GM19463 (cell line): ENCODE measurements at regions not wholly inside any gene's neighbourhood (a gene's known extent, or its start where the extent isn't known, plus 50 kb on each side); places are given as distances from the start of the nearest gene placed in this dataset.
"Not testable (repeated sequence)": the region's sequence is repeated elsewhere in the genome, so short reads cannot be mapped to it uniquely, and the experiment has no call there.

ENCODE experiments used
- ATAC-seq: cut with Tn5 transposase; IDR thresholded peaks from one replicate; pipeline ENCODE4 v1.9.1; 2021; ENCODE audit warnings: mild to moderate bottlenecking, moderate library complexity; ENCODE audit not compliant: unreplicated experiment

- no peak for ATAC-seq
Observed at GRCh38 chr14:51341338-51341737, 101.3 kb downstream of the TMX1 start.

DNA sequence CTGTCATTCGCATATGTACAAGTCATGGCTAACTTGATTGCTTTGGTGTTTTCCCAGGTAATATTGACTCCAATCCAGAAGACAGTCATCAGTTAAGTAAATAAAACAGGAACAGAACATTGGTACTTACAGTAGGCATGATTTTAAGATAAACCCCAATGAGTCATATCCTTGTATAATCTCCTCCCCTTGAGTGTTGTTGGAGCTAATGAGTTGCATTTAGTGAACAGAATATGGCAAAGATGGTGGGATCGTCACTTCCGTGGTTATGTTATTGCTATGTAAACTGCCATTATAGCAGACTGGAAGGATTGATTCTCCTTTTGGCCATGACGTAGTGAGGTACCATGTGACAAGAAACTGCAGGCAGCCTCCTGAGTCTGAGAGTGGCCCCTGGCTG, 102.2 kb downstream of the TMX1 start:
- ATAC-seq, result no peak

- no peak for ATAC-seq
Observed at GRCh38 chr14:51351997-51352396, 112.0 kb downstream of the TMX1 start.

- ATAC-seq, result no peak
Observed at GRCh38 chr14:51353901-51354300, 113.9 kb downstream of the TMX1 start.

- no peak for ATAC-seq
Observed at GRCh38 chr14:51354846-51355245, 114.8 kb downstream of the TMX1 start.

DNA sequence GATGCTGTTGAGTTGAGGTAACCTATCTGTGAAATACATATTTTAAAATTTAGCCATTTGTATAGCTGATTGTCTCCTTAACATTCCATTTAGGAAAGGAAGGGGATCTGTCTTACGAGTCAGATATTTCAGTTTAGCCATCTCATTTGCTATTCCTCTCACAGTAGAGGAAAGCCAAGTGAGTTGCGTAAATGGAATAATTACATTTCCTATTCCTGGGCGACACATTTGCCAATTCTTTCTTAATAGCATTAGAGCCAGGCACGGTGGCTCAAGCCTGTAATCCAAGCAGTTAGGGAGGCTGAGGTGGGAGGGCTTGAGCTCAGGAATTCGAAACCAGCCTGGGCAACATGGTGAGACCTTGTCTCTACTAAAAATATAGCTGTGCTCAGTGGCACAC, 116.3 kb downstream of the TMX1 start:
- no peak for ATAC-seq

DNA sequence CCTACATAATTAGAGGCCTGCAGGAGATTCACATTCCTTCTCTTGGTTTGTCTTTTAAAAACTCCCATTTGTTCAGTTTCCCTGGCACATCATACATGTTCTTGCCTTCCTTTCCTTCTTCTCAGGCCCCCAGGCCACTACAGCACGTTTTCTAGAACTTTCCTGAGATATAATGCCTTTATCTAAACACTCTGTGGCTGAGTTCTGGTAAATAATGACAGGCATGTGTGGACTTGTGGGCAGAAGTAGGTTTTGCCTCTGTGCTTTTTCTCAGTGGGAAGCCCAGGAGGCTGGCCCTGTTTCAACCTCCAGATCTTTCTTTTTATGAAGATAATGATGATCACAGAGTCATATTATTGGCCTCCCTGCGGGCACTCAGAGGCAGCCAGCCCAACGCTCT, 117.2 kb downstream of the TMX1 start:
- ATAC-seq, result no peak

- ATAC-seq, result no peak
Observed at GRCh38 chr14:51360592-51360991, 120.5 kb downstream of the TMX1 start.

DNA sequence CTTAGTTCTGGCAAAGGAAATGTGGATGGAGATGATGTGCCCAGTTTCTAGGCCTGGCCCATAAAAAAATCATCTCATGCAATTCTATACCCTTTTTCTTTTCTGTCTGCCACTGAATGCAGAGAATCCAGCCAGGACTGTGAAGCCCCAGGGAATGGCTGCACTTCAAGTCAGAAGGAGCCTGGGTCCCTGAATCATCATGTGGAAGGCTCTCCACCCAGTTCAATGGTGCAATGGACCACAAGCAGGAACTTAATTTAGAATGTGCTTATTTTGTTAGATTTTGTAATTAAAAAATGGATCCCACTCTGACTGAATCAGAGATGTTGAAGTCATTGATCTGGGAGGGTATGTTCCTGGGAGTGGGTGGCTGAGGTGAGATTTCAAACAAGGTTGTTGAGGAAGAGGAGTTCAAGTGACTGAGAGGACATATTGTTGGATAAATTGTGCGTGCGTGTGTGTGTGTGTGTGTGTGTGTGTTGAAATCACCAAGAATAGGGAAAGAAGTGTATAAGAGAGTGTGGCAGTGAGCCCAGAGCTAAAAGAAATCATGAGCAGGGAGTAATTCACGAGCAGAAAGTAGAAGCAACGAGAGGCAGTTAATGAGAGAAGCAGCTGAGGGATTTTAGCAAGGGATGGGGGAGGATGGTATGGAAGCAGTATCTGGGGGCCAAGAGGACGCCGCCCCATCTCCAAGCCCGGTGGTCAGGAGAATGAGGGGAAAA, 125.4 kb downstream of the TMX1 start:
- ATAC-seq, result no peak

- ATAC-seq, result not testable (repeated sequence)
Observed at GRCh38 chr14:51366460-51366859, 126.4 kb downstream of the TMX1 start.

- ATAC-seq, result not testable (repeated sequence)
Observed at GRCh38 chr14:51366866-51367599, 127.0 kb downstream of the TMX1 start.

- no peak for ATAC-seq
Observed at GRCh38 chr14:51367600-51367931, 127.5 kb downstream of the TMX1 start.

- ATAC-seq, result no peak
Observed at GRCh38 chr14:51368721-51369163, 128.7 kb downstream of the TMX1 start.

DNA sequence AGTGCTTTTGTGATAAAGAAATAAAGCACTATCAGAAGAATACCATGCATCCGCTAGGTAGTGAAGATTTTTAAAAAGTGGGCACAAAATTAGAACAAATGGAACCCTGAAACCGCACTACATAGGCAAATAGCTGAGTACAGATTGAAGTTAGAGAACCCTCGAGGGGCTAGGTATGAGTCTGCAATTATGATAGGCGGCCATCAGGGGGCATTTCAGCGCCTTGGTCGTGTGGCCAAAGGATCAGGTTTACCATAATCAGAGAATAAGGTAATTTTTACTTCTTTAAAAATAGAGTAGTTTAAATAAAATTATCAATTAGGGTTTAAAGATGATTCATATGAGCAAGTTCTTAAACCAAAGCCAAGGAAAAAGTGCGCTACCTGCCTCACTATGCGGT, 129.8 kb downstream of the TMX1 start:
- ATAC-seq, result no peak

DNA sequence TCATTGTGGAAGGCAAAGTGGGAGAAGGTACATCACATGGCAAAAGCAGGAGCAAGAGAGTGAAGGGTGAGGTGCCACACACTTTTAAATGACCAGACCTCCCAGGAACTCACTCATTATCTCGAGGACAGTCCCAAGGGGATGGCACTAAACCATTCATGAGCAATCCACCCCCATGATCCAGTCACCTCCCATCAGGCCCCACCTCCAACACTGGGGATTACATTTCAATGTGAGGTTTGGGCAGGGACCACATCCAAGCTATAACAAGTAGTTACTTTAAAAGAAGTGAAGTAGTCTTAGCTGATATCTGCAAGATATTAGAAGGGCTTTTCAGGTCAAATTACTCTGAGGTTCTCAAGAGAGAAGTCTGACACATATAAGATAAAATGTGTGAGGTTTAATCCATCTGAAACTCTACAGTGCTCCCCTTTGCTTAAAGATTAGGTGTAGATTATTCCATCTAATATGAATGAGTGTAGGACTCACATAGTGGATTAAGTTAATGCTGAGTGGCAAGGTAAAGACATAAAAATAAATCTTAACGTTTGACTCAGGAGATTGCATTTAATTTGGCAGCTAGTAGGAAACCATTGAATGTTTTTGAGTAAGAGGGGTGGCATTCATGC, 130.8 kb downstream of the TMX1 start:
- no peak for ATAC-seq

GRCh38 chr14:51377186-51377585, 137.1 kb downstream of the TMX1 start:
- not testable (repeated sequence) for ATAC-seq

DNA sequence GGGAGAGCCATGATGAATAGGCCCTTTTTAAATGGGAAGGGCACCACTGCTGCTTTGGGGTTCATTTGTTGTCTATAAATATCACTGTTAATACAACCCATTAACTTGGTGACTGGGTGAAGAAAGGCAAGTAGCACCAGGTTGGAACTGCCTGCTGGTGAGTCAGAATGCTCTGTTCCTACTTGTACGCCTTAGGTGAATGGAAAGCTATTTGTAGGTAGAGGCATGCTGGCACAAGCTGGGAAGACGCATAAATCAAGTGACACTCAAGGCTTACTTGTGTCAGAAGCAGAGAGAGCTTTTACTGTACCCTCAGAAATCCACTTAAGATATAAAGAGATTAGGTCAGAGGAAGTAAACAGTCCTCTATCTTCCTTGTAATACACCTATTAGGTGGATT, 142.5 kb downstream of the TMX1 start:
- ATAC-seq, result no peak

DNA sequence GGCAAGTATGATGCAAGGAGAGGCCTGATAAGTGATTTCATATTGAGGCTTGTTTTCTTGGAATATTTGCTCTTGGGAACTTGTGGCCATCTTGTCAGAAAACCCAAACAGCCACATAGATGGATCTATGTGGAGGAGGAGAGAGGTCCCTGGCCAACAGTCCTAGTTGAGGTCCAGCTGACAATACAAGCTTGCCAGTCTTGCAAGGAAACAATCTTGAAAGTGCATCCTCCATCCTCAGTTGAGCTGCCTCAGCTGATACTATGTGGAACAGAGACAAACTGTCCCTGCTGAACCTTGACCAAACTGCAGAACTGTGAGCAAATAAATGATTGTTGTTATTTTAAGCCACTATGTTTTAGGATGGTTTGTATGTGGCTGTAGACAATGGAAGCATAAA, 146.4 kb downstream of the TMX1 start:
- no peak for ATAC-seq

DNA sequence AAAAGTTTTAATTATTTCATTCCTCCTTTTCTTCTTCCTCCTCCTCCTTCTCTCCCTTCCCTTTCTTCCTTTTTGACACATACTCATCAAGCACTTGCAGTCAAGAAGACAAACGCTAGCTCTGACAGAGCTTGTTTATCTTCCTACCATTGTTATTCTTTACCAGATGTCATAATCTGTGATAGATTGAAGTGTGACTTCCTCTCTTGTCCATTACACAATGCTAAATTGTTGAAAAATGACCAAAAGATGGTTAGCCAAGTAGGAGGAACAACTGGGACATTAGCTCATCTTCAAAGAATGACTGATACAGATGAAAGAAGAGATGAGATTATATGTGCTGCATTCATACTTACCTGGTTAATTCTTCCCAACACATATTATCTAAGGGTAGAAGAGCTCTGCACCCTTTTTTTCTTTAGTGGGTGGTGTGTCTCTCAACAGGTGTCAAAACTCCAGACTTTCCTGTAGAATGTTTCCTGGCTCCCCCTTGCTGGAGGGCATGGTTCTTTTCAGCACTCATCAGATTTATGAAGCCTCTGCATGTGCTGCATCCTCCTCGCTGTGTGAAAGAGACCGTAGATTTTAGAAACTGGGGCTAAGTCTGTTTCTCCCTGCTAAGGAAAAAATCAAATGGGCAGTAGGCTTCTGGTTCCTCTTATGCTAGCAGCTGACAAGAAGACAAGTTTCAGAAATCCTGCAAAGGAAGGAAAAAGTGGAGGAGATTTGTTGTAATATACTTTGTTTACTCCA, 147.1 kb downstream of the TMX1 start:
- ATAC-seq, result no peak

DNA sequence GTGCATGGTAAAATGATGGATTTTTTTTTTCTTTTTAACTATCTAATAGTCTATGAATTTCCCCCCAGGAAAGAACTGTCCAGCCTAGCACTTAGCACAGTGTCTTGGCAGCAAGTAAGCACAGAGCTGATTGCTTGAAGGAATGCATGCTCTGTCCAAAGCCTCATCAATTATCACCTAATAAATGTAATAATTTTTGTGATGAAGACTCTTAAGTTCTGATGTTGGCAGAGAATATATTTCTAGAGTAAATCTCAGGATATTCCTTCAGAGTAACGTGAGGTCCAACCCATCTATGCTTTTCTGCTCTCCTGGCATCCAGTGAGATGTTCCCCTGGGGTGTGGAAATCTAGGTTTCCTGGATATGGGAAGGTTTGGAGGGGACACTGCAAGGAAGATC, 152.4 kb downstream of the TMX1 start:
- no peak for ATAC-seq

DNA sequence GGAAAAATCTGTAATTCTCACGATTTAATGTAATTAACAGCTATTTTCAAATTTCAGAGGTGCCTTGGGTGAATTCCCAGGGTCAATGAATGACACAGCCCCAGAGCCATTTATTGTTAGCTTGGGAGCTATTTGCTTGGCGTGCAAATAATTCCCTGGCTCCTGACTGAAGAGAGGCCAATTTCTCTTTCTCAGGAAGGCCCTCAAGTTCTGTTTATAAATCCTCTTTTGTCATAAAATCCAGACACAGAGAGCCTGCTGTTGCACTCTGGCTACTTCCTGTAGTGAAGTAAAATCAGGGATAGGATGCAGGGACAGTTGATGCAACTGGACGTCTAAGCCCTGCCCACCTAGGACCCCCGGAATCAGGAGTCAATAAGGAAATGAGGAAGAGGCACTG, 154.3 kb downstream of the TMX1 start:
- no peak for ATAC-seq
